DND-41 (cell line): ENCODE measurements at regions not wholly inside any gene's neighbourhood (a gene's known extent, or its start where the extent isn't known, plus 50 kb on each side); places are given as distances from the start of the nearest gene placed in this dataset.

Experiments used
- ATAC-seq: fragments of 200-7000 bp; cut with Tn5 transposase; 3 replicates; pipeline ENCODE4 v1.9.1; 2021; ENCODE audit warnings: low read depth; ENCODE audit not compliant: insufficient read depth
- DNase-seq: peaks from one replicate; pipeline ENCODE4 v3.0.0-alpha.2; 2020
- H2AFZ ChIP-seq: 2 replicates; pipeline ENCODE4 v1.6.0; 2012; ENCODE audit warnings: low read depth, low read length
- H3K27ac ChIP-seq: 2 replicates; pipeline ENCODE4 v1.5.1; 2012; ENCODE audit warnings: low read length, inconsistent platforms
- H3K27me3 ChIP-seq: fragments of 200-600 bp; sonication (generic); 2 replicates; pipeline ENCODE4 v1.6.0; 2012; ENCODE audit warnings: low read length, mild to moderate bottlenecking, inconsistent platforms; ENCODE audit not compliant: insufficient read depth, poor library complexity
- H3K36me3 ChIP-seq: 2 replicates; pipeline ENCODE4 v1.5.1; 2012; ENCODE audit warnings: low read length, inconsistent platforms; ENCODE audit not compliant: insufficient read depth
- H3K4me1 ChIP-seq: 2 replicates; pipeline ENCODE4 v1.5.1; 2012; ENCODE audit warnings: mild to moderate bottlenecking, low read length; ENCODE audit not compliant: insufficient read depth
- H3K4me2 ChIP-seq: 2 replicates; pipeline ENCODE4 v1.6.0; 2012; ENCODE audit warnings: mild to moderate bottlenecking, moderate library complexity, low read length, inconsistent platforms; ENCODE audit not compliant: insufficient read depth
- H3K4me3 ChIP-seq, 2 experiments: fragments of 200-600 bp in 1 of 2; shearing (Covaris generic) in 1 of 2; 2 replicates each; pipeline ENCODE4 v1.5.1; 2012 to 2016; ENCODE audit warnings: inconsistent platforms in 2 of 2, low read length in 2 of 2, mild to moderate bottlenecking in 2 of 2, low read depth in 1 of 2, moderate library complexity in 1 of 2
- H3K79me2 ChIP-seq: 2 replicates; pipeline ENCODE4 v1.6.0; 2012; ENCODE audit warnings: low read length, inconsistent platforms; ENCODE audit not compliant: insufficient read depth
- H3K9ac ChIP-seq: 2 replicates; pipeline ENCODE4 v1.6.0; 2012; ENCODE audit warnings: low read depth, mild to moderate bottlenecking, inconsistent platforms, low read length, moderate library complexity
- H3K9me3 ChIP-seq: 2 replicates; pipeline ENCODE4 v1.5.1; 2012; ENCODE audit warnings: low read length, moderate library complexity, mild to moderate bottlenecking, inconsistent platforms; ENCODE audit not compliant: insufficient read depth, severe bottlenecking
- H4K20me1 ChIP-seq: 2 replicates; pipeline ENCODE4 v1.6.0; 2012; ENCODE audit warnings: low read length; ENCODE audit not compliant: insufficient read depth
- CTCF ChIP-seq: IDR thresholded peaks from 2 replicates; pipeline ENCODE4 v1.5.1; 2012; ENCODE audit warnings: borderline replicate concordance, low read length, moderate library complexity, mild to moderate bottlenecking; ENCODE audit not compliant: poor library complexity, severe bottlenecking; ENCODE audit errors: extremely low read depth
- EZH2 ChIP-seq: IDR thresholded peaks from 3 replicates; pipeline ENCODE4 v1.6.1; 2012; ENCODE audit warnings: borderline replicate concordance, low read depth, mild to moderate bottlenecking, moderate library complexity, low read length, inconsistent platforms; ENCODE audit not compliant: severe bottlenecking

- H3K27ac ChIP-seq, result no peak overlapping the region
- no peak overlapping the region for H3K4me3 ChIP-seq
- H3K79me2 ChIP-seq, result no peaks in the 10 kb centered on the region
- DNase-seq, result no peak
- no peak overlapping the region for H3K4me2 ChIP-seq
- TF ChIP-seq CTCF (no peak), EZH2 (no peak)
- no peaks in the 10 kb centered on the region for H3K4me1 ChIP-seq
- H3K9ac ChIP-seq, result no peak overlapping the region
- no peaks in the 10 kb centered on the region for H4K20me1 ChIP-seq
- H3K36me3 ChIP-seq, result no peaks in the 10 kb centered on the region
- H3K27me3 ChIP-seq, result no peaks in the 10 kb centered on the region
- no peak overlapping the region for H2AFZ ChIP-seq
- H3K9me3 ChIP-seq, result no peaks in the 10 kb centered on the region
- no peak for ATAC-seq
Observed at GRCh38 chr2:183867206-183867605, 731.1 kb upstream of the ZNF804A start.

- ATAC-seq (no peak), DNase-seq (no peak)
- TF ChIP-seq EZH2 (no peak), CTCF (no peak)
- Histone ChIP-seq H3K4me3 (no peak overlapping the region), H3K27me3 (no peaks in the 10 kb centered on the region), H3K9ac (no peak overlapping the region), H3K4me1 (no peaks in the 10 kb centered on the region), H3K27ac (no peak overlapping the region), H3K9me3 (no peaks in the 10 kb centered on the region), H2AFZ (no peak overlapping the region), H3K36me3 (no peaks in the 10 kb centered on the region), H4K20me1 (no peaks in the 10 kb centered on the region), H3K79me2 (no peaks in the 10 kb centered on the region), H3K4me2 (no peak overlapping the region)
Observed at GRCh38 chr2:183868153-183868552, 730.2 kb upstream of the ZNF804A start.

- H3K4me2 ChIP-seq, result no peak overlapping the region
- no peaks in the 10 kb centered on the region for H3K27me3 ChIP-seq
- no peaks in the 10 kb centered on the region for H3K36me3 ChIP-seq
- ATAC-seq (no peak), DNase-seq (no peak)
- no peaks in the 10 kb centered on the region for H3K79me2 ChIP-seq
- H3K27ac ChIP-seq, result no peak overlapping the region
- H4K20me1 ChIP-seq, result no peaks in the 10 kb centered on the region
- H3K9me3 ChIP-seq, result no peaks in the 10 kb centered on the region
- no peak overlapping the region for H3K9ac ChIP-seq
- no peak for TF ChIP-seq CTCF
- no peak for TF ChIP-seq EZH2
- no peak overlapping the region for H3K4me3 ChIP-seq
- no peak overlapping the region for H2AFZ ChIP-seq
- H3K4me1 ChIP-seq, result no peaks in the 10 kb centered on the region
Observed at GRCh38 chr2:183868707-183869106, 729.6 kb upstream of the ZNF804A start.

GRCh38 chr2:183872131-183872530, 726.2 kb upstream of the ZNF804A start:
- Histone ChIP-seq H3K9ac (no peak overlapping the region), H3K27me3 (no peaks in the 10 kb centered on the region), H3K4me2 (no peak overlapping the region), H3K79me2 (no peaks in the 10 kb centered on the region), H4K20me1 (no peaks in the 10 kb centered on the region), H3K27ac (no peak overlapping the region), H2AFZ (no peak overlapping the region), H3K4me1 (no peaks in the 10 kb centered on the region), H3K9me3 (no peaks in the 10 kb centered on the region), H3K4me3 (no peak overlapping the region), H3K36me3 (no peaks in the 10 kb centered on the region)
- no peak for ATAC-seq
- TF ChIP-seq CTCF (no peak), EZH2 (no peak)
- DNase-seq, result no peak
